IPS-NIHi7 (cell line): ENCODE measurements at regions not wholly inside any gene's neighbourhood (a gene's known extent, or its start where the extent isn't known, plus 50 kb on each side); places are given as distances from the start of the nearest gene placed in this dataset.
"Not testable (repeated sequence)": the region's sequence is repeated elsewhere in the genome, so short reads cannot be mapped to it uniquely, and the experiment has no call there.

Source experiments
- DNase-seq: peaks from one replicate; pipeline ENCODE4 v3.0.0; 2012; ENCODE audit warnings: mixed read lengths; ENCODE audit errors: extremely low spot score

DNA sequence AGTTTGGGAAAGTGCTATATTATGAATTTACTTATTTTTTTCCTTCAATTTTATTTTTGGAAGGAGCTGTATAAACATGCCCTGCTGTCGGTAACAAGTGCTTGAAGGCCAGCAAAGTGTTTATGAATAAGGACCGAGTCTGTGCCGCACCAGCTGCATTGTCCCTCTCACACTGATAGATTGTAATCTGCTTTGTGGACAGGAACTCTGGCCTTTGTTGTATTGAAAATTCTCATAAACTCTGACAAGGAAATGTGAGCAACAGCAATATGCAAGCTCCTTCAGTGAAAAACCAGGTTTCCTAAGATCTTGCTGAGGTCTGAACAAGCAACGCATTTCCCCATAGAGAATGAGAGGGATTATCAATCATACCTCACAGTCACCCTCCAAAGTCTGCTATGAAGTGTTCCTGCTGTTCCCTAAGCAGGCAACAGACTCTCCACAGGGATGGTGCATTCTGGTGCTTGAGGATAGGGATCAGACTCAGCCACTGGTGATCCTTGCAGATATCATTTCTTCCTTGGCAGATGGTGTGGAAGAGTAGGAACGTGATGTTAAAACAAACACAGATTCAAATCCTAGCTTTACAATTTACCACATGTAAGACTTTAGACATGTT is 109.6 kb downstream of the KCNJ2 start:
- DNase-seq, result no peak

GRCh38 chr17:70286391-70286790 is 117.1 kb downstream of the KCNJ2 start:
- no peak for DNase-seq

GRCh38 chr17:70288540-70289290 is 119.4 kb downstream of the KCNJ2 start:
- no peak for DNase-seq

DNA sequence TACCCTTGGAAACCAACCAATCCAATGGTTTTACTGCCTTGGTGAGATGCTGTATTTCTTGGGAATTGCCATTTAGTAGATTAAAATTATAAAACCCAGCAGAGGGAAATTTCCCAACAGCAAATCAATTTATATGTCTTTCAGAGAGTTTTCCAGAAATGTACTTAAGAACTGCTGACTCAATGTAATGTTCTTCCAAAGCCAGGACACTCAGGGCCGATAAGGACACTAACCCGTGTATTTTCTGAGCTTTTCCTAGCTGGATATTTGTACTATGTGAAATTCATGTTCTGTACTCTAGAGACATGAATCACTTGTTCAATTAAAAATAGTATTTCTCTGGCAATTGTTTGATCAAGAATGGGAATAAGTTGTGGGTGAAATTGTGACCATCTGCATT is 121.4 kb downstream of the KCNJ2 start:
- no peak for DNase-seq

DNA sequence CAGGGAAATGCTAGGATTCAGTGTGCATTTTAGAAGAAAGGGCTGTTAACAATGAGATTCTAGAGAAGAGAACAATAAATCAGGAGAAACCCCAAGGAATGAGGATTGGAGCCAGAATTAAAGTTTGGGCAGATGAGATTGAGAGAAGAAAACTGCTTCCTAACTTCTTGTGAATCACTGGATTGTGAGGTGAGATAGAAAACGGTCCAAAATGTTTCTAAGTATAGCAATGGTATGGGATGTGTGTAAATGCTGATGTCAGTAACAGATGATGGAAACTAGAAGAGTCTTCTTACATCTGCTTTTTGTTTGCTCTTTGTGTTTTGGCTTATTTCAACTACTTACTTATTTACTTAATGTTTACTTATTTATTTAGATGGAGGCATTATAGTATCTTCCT is 123.0 kb downstream of the KCNJ2 start:
- no peak for DNase-seq

GRCh38 chr17:70293564-70294310 is 124.4 kb downstream of the KCNJ2 start:
- not testable (repeated sequence) for DNase-seq

GRCh38 chr17:70295329-70295728 is 126.0 kb downstream of the KCNJ2 start:
- no peak for DNase-seq

- DNase-seq, result no peak
These were observed 126.4 kb downstream of the KCNJ2 start for GRCh38 chr17:70295731-70296130.

DNA sequence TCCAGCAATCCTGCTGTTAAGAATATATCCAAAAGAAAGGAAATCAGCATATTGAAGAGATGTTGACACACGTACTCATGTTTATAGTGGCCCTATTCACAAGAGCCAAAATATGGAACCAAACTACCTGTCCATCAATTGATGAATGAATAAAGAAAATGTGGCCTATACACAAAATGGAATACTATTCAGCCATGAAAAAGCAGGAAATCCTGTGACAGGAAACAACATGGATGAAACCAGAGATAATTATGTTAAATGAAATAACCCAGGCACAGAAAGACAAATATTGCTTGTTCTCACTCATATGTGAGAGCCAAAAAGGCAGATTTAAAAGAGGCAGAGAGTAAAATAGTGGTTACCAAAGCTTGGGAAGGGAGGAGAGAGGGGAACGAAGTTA is 127.1 kb downstream of the KCNJ2 start:
- no peak for DNase-seq

DNA sequence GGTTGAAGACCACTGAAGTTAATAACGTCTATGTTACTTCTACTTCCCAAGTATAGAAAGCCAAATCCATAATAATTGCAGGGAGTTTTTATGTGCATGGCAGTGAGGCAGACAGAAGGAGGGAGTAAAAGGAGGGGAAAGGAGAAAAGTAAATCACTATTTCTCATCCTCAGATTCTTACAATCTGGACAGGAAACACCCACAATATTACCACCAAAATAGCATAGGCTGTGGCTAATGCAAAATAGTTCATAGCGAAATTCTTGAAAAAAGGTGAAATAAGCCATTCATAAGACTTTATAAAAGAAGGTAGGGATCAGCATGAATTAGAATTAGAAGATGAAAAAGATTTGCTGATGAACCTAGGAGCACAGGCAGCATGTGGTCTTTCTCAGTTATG is 128.1 kb downstream of the KCNJ2 start:
- no peak for DNase-seq

- no peak for DNase-seq
These were observed 129.7 kb downstream of the KCNJ2 start for GRCh38 chr17:70298929-70299531.

GRCh38 chr17:70307430-70308225 is 138.3 kb downstream of the KCNJ2 start:
- DNase-seq, result no peak

- no peak for DNase-seq
These were observed 139.3 kb downstream of the KCNJ2 start for GRCh38 chr17:70308618-70309017.

- DNase-seq, result no peak
These were observed 140.9 kb downstream of the KCNJ2 start for GRCh38 chr17:70310221-70310672.

GRCh38 chr17:70313086-70313852 is 143.9 kb downstream of the KCNJ2 start:
- no peak for DNase-seq

DNA sequence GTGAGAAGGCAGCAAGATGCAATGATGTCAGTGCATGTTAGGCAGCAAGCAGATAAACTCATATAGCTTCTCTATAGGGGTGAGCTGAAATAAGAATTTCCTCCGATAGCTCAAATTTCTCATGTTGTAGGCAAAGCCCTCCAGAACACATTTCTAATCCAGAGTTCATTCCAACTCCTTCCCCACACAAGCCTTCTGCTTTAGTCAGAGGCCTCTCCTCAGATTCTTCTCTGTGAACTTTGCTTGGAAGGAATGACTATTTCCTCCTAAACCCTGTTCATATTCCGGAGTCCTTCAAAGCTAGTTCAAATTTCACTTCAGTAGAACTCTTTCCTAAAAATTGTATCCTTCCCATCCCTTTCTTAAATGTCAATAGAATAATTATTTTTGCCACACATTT is 144.8 kb downstream of the KCNJ2 start:
- DNase-seq, result no peak

DNA sequence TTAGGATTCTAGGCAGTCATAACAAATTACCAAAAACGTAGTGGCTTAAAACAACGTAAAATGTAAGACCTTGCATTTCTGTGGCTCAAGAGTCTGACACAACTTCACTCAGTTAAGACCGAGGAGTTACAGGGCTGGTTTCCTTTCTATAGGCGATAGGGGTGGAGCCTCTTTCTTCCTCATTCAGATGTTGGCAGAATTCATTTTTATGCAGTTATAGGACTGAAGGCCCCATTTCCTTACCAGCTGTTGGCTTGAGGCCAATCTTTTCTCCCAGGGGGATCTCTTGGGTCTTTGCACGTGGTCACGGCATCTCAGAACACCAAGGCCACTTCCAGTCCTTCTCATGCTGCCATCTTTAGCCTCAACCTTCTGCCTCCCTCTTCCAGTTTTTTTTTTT is 145.2 kb downstream of the KCNJ2 start:
- DNase-seq, result no peak

DNA sequence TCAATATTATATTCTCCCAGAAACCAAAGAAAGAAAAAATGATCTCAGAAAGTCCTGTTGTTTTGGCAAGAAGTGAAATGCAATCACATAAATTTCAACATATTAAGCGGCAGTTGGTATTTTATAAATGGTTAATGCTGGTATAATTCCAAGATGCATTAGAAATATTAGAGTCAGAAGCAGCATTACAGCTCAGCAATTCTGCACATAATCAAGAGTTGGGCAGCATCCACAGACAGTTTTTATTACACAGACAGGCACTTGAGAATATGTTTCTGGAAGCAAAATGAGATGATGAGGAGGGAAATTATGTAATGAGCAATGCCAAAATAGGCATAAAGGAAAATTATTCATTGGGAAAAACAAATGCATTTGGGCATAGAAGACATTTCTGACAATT is 148.1 kb downstream of the KCNJ2 start:
- no peak for DNase-seq

DNA sequence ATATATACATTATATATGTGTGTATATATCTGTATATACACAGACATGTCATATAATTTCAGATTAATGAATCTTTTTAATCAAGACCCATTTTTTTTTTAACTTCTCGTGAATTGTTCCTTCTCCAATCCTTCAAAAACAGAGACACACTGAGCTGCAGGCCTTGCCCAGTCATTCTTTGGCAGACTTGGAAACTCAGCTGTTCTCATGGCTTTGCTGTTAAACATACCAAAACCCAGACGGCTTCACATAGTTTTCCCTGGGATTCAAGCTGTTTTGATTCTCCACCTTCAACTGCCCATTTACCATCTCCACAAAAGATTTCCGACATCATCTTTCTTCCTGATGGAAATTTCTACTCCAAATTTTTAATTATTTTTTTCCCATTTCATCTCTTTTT is 148.7 kb downstream of the KCNJ2 start:
- no peak for DNase-seq

- no peak for DNase-seq
These were observed 150.2 kb downstream of the KCNJ2 start for GRCh38 chr17:70319516-70319915.
